Chondrocyte (in vitro differentiated cells): ENCODE measurements at regions not wholly inside any gene's neighbourhood (a gene's known extent, or its start where the extent isn't known, plus 50 kb on each side); places are given as distances from the start of the nearest gene placed in this dataset.

ENCODE experiments used
- DNase-seq: peaks from one replicate; pipeline ENCODE4 v3.0.0; 2021; ENCODE audit warnings: mixed read lengths, low spot score
- H3K27ac Mint-ChIP-seq: one replicate; pipeline ENCODE4 v1.8.0; 2021; ENCODE audit warnings: mild to moderate bottlenecking, moderate library complexity, mixed read lengths; ENCODE audit not compliant: unreplicated experiment
- H3K27me3 Mint-ChIP-seq: 2 replicates; pipeline ENCODE4 v1.8.0; 2021; ENCODE audit warnings: low read depth, mixed read lengths
- H3K36me3 Mint-ChIP-seq: 2 replicates; pipeline ENCODE4 v1.8.0; 2021; ENCODE audit warnings: low read depth, mixed read lengths
- H3K4me1 Mint-ChIP-seq: 2 replicates; pipeline ENCODE4 v1.8.0; 2021; ENCODE audit warnings: low read depth, mild to moderate bottlenecking, mixed read lengths
- H3K4me3 Mint-ChIP-seq: one replicate; pipeline ENCODE4 v1.8.0; 2021; ENCODE audit warnings: mild to moderate bottlenecking, moderate library complexity, mixed read lengths; ENCODE audit not compliant: unreplicated experiment
- H3K9me3 Mint-ChIP-seq: 2 replicates; pipeline ENCODE4 v1.8.0; 2021; ENCODE audit warnings: low read depth, mixed read lengths
- CTCF ChIP-seq: fragments of 200-600 bp; sonication (generic); IDR thresholded peaks from 2 replicates; pipeline ENCODE4 v1.5.0; 2021; ENCODE audit warnings: antibody characterized with exemption, mild to moderate bottlenecking, moderate library complexity

- no peak overlapping the region for H3K4me3 Mint-ChIP-seq
- no peaks in the 10 kb centered on the region for H3K36me3 Mint-ChIP-seq
- no peak for DNase-seq
- H3K27ac Mint-ChIP-seq: no peak overlapping the region
- H3K9me3 Mint-ChIP-seq: peaks cover 12% of the 10 kb centered on the region
- peaks cover 2% of the 10 kb centered on the region for H3K27me3 Mint-ChIP-seq
- TF ChIP-seq CTCF: no peak
- no peaks in the 10 kb centered on the region for H3K4me1 Mint-ChIP-seq
Observed at GRCh38 chr7:89966067-89966664, 188.1 kb upstream of the STEAP1 start.

GRCh38 chr7:89975577-89975976 is 178.7 kb upstream of the STEAP1 start:
- H3K36me3 Mint-ChIP-seq: no peaks in the 10 kb centered on the region
- no peak for TF ChIP-seq CTCF
- H3K27ac Mint-ChIP-seq: no peak overlapping the region
- no peaks in the 10 kb centered on the region for H3K9me3 Mint-ChIP-seq
- H3K4me3 Mint-ChIP-seq: no peak overlapping the region
- H3K27me3 Mint-ChIP-seq: peaks cover 12% of the 10 kb centered on the region
- no peak for DNase-seq
- H3K4me1 Mint-ChIP-seq: no peaks in the 10 kb centered on the region

- TF ChIP-seq CTCF: no peak
Observed at GRCh38 chr7:89987665-89988064, 166.6 kb upstream of the STEAP1 start.

GRCh38 chr7:89988074-89988473 is 166.2 kb upstream of the STEAP1 start:
- no peak for TF ChIP-seq CTCF
- H3K27ac Mint-ChIP-seq: no peak overlapping the region
- H3K9me3 Mint-ChIP-seq: no peaks in the 10 kb centered on the region
- no peaks in the 10 kb centered on the region for H3K27me3 Mint-ChIP-seq
- no peaks in the 10 kb centered on the region for H3K36me3 Mint-ChIP-seq
- DNase-seq: no peak
- H3K4me1 Mint-ChIP-seq: no peaks in the 10 kb centered on the region
- no peak overlapping the region for H3K4me3 Mint-ChIP-seq

More at GRCh38 chr7:89987665-89988064, 166.6 kb upstream of the STEAP1 start:
- no peak overlapping the region for H3K27ac Mint-ChIP-seq
- no peaks in the 10 kb centered on the region for H3K36me3 Mint-ChIP-seq
- H3K9me3 Mint-ChIP-seq: no peaks in the 10 kb centered on the region
- H3K27me3 Mint-ChIP-seq: no peaks in the 10 kb centered on the region
- no peak for DNase-seq
- no peak overlapping the region for H3K4me3 Mint-ChIP-seq
- H3K4me1 Mint-ChIP-seq: no peaks in the 10 kb centered on the region

- Mint-ChIP-seq H3K4me1 (no peaks in the 10 kb centered on the region), H3K4me3 (no peak overlapping the region), H3K9me3 (no peaks in the 10 kb centered on the region), H3K27me3 (no peaks in the 10 kb centered on the region), H3K27ac (no peak overlapping the region), H3K36me3 (no peaks in the 10 kb centered on the region)
- TF ChIP-seq CTCF: no peak
- DNase-seq: no peak
Observed at GRCh38 chr7:89989454-89989853, 164.8 kb upstream of the STEAP1 start.
